SK-N-SH treated with all-trans-retinoic acid at 6 μM for 48 hours (cell line): ENCODE measurements at regions not wholly inside any gene's neighbourhood (a gene's known extent, or its start where the extent isn't known, plus 50 kb on each side); places are given as distances from the start of the nearest gene placed in this dataset.

Experiments
- ARNTL ChIP-seq: fragments of 450-650 bp; formaldehyde crosslinking; IDR thresholded peaks from 2 replicates; pipeline ENCODE4 v1.5.0; 2020; ENCODE audit warnings: low read depth, mild to moderate bottlenecking, moderate library complexity, borderline replicate concordance
- CREB5 ChIP-seq: fragments of 250-450 bp; sonication (Bioruptor Pico); IDR thresholded peaks from 2 replicates; pipeline ENCODE4 v1.5.1; 2020; ENCODE audit warnings: low read depth, mild to moderate bottlenecking, moderate library complexity
- CSDC2 ChIP-seq: fragments of 250-450 bp; sonication (Bioruptor Pico); IDR thresholded peaks from 2 replicates; pipeline ENCODE4 v1.5.0; 2020; ENCODE audit warnings: mild to moderate bottlenecking, moderate library complexity
- CSRNP3 ChIP-seq: fragments of 250-450 bp; sonication (Bioruptor Pico); IDR thresholded peaks from 2 replicates; pipeline ENCODE4 v1.5.1; 2021; ENCODE audit warnings: mild to moderate bottlenecking, moderate library complexity
- ISL1 ChIP-seq: fragments of 250-450 bp; sonication (Bioruptor Pico); IDR thresholded peaks from 2 replicates; pipeline ENCODE4 v2.1.2; 2022; ENCODE audit warnings: mild to moderate bottlenecking, moderate library complexity
- PATZ1 ChIP-seq: fragments of 250-450 bp; sonication (Bioruptor Pico); IDR thresholded peaks from 2 replicates; pipeline ENCODE4 v1.8.0; 2020; ENCODE audit warnings: mild to moderate bottlenecking, moderate library complexity, borderline replicate concordance
- POU6F1 ChIP-seq: fragments of 250-450 bp; sonication (Bioruptor Pico); IDR thresholded peaks from 2 replicates; pipeline ENCODE4 v1.8.0; 2021; ENCODE audit warnings: low read depth, mild to moderate bottlenecking, moderate library complexity, borderline replicate concordance
- RARB ChIP-seq: fragments of 250-450 bp; sonication (Bioruptor Pico); IDR thresholded peaks from 2 replicates; pipeline ENCODE4 v1.8.0; 2021; ENCODE audit warnings: mild to moderate bottlenecking, moderate library complexity
- TOX ChIP-seq: fragments of 250-450 bp; sonication (Bioruptor Pico); IDR thresholded peaks from 2 replicates; pipeline ENCODE4 v1.8.0; 2021; ENCODE audit warnings: mild to moderate bottlenecking, moderate library complexity, borderline replicate concordance
- TSHZ2 ChIP-seq: fragments of 250-450 bp; sonication (Bioruptor Pico); IDR thresholded peaks from 2 replicates; pipeline ENCODE4 v1.5.0; 2020; ENCODE audit warnings: mild to moderate bottlenecking, moderate library complexity
- ZC3H10 ChIP-seq: fragments of 250-450 bp; sonication (Bioruptor Pico); IDR thresholded peaks from 2 replicates; pipeline ENCODE4 v1.5.1; 2021; ENCODE audit warnings: mild to moderate bottlenecking, moderate library complexity
- ZFP3 ChIP-seq: fragments of 250-450 bp; sonication (Bioruptor Pico); IDR thresholded peaks from 2 replicates; pipeline ENCODE4 v1.5.0; 2020; ENCODE audit warnings: mild to moderate bottlenecking, moderate library complexity

GRCh38 chr4:110848787-110849186 lies 225.9 kb upstream of the PITX2 start:
- TF ChIP-seq ZC3H10 (CRISPR knock-in tag) (no peak), TOX (no peak), PATZ1 (no peak), CSDC2 (CRISPR knock-in tag) (no peak), ARNTL (no peak), RARB (CRISPR knock-in tag) (no peak), CREB5 (CRISPR knock-in tag) (no peak), POU6F1 (CRISPR knock-in tag) (no peak), CSRNP3 (CRISPR knock-in tag) (no peak), ZFP3 (CRISPR knock-in tag) (no peak), TSHZ2 (CRISPR knock-in tag) (no peak), ISL1 (CRISPR knock-in tag) (no peak)
